Hepatic stellate cell (primary cell): ENCODE measurements at regions not wholly inside any gene's neighbourhood (a gene's known extent, or its start where the extent isn't known, plus 50 kb on each side); places are given as distances from the start of the nearest gene placed in this dataset.

Experiments
- DNase-seq: peaks from one replicate; pipeline ENCODE4 v3.0.0; 2011; ENCODE audit warnings: low spot score

DNA sequence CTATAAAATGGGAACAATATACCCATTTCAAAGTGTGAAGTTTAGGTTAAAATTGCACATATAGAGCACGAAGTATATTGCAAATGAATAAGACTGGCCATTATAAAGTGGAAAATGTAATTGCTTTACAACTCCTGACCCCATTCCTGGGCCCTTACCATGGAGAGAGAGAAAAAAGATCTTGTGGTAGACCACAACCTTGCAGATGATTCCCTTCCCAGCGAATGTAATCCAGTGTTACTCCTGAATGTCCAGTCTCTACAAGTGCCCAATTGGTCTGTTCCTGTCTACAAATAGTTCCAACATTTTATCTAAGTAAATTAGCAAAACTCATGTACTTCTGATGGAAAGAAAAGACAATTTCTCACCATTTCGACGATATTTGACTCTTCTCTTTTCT, 184.1 kb upstream of the LNX1 start:
- no peak for DNase-seq

DNA sequence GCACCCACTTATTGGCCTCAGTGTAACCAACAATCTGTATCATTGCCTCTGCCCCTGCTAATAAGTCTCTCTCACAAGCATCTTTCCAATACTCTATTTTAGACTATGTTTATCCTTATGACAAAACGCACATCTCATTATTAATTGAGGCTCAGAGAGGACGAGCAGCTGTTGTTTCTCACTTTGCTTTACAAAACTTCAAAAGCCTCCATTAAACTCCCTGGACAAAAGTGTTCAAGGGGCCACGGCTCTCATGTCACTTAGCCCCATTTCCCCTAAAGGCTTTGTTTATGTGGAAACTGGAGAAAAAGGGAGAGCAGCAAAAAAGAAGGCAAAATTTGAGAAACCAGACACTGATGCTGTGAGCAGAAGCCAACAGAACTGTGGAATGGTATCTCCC, 180.0 kb upstream of the LNX1 start:
- no peak for DNase-seq

DNA sequence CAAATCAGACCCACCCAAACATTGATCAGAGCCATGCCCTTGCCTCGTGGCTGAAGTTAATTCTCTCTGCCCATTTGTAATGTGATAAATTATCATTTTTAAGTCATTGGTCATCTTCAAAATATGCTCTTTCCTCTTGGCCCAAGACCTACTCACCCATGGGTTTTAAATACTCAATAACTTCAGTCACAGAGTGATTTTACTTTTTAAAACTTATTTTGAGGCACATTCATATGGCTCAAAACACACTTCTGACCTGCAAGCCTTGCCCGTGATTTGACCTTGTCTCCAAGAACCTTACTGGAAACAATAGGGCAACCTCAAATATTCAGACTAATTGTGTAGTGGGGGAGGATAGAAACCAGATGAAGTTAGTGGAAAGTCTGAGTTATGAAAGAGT, 176.2 kb upstream of the LNX1 start:
- no peak for DNase-seq

DNA sequence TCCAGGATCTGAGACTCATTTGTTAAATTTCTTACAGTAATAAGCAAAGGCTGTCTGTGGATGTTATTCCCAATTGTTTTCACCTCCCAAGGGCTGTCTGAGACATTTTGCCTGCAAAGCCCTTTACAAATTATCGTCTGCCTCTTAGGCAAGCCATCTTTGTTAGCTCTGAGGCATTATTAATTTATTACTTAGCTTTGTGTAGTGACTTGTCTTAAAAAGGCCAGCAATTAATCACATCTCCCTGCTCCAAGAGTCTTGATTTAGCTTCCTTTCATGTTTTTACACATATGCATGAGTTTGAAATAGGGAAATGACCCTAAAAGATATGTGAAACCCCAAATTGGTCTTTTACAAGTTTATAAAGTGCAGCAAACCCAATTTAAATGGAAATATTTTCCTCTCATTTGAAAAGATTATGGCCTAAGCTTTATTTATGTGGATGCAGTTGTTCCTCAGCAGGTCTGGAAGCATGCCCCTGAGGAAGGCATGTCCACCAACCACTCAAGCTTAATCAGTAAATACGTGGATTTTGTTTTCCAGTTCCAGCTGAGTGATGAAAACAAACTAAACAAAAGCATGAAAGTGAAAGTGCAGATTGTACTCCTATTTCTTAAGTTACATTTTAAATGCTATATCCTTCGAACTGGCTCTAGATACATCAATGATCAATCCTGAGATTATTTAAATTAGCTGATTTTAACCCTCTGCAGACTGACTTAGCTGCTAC, 173.6 kb upstream of the LNX1 start:
- no peak for DNase-seq

DNA sequence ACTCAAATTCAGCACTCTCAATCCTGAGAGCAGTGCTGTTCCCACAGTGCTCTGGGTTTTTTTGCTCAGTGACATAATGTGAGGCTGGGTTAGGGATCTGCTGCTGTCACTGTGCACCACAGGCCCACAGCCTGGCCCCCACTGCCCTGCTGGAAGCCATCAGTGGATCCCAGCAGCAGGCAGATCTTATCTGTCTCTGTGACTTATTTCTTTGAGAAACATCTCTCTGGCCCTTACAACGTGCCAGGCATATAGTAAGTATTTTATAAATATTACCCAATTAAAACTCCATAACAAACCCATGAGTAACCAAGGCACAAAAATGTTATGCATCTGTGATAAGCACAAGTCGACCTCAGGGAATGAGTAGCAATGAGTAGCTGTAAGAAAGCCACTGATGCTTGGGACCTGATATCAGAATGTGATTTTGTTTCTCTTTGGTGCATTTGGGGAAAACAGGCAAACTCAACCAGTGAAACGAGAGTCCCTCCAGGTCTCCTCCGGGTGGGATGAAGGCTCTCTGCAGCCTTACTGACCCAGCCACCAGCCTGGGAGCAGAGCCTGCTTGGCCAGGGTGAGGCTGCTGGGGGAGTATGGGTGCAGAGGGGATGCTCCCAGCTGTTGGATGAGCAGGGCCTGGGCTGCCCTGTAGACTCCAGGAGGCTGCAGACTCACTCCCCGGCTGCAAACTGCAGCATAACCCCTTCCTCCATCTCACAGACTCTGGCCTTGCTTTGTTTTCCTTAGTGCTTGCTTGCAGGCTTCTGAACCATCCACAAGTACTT, 172.7 kb upstream of the LNX1 start:
- DNase-seq: peak; percentile 72

DNA sequence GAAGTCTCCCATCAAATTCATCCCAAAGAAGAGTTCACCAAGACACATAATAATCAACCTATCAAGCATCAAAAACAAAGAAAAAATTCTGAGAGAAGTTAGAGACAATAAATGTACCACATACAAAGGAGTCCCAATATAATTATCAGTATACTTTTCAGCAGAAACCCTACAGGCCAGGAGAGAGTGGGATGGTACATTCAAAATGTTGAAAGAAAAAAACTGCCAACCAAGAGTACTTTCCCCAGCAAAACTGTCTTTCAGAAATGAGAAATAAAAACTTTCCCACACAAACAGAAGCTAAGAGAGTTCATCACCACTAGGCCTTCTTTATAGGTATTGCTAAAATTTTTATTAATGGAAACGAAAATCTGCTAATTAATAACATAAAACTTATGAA, 164.4 kb upstream of the LNX1 start:
- no peak for DNase-seq

DNA sequence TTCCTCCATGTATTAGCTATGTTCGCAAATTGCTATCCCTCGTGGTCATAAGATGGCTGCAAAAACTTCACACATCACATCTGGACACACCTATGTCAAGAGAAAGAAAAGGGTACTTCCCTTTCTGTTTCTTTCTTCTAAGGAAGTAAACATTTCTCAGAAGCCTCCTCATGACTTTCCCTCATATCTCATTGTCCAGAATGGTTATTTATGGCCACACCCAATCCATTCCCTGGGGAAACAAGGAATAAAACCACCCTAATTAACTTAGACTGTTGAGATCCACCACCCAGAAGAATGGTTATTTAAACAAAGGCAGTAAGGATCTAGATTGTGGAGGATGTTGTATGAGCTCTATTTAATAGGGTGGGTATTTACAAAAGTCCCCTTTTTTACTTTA, 160.8 kb upstream of the LNX1 start:
- DNase-seq: no peak

DNA sequence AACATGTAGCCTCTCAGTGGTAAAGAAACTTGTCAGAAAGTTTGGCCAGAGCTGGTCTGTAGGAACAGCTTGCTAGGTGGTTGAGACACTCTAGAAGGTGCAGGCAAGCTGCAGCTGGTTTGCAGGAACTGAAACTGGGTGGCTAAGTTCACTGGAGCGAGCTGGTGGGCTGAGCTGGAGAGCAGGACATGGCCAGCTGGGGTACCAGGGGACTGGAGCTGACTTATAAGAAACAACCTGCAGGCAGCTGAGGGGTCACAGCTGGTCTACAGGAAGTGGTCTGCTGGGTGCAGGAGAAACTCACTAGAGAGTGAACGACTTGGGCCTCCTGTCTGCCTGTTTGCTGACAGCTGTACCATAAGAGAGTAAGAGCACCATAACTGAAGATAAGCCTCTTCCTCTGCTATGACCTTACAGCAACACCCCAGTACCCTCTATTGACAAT, 157.1 kb upstream of the LNX1 start:
- no peak for DNase-seq

DNA sequence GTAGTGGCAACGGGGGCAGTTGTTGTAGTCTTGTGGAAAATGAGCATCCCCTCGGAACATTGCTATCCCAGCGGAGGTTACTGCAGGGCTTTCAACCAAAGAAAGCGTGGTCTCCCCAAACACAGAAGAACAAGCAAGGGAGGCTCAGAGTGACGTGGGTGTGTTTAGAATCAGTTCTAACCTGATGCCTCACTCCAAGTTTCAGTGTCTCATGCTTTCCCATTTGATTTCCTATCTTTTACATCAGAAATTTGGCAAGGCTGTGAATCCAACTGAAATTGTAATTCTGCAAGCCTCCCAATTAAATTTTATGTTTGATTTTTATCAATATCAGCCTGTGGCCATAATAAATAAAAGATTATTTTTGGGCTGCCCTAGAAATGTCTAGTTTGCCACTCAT, 156.1 kb upstream of the LNX1 start:
- no peak for DNase-seq

DNA sequence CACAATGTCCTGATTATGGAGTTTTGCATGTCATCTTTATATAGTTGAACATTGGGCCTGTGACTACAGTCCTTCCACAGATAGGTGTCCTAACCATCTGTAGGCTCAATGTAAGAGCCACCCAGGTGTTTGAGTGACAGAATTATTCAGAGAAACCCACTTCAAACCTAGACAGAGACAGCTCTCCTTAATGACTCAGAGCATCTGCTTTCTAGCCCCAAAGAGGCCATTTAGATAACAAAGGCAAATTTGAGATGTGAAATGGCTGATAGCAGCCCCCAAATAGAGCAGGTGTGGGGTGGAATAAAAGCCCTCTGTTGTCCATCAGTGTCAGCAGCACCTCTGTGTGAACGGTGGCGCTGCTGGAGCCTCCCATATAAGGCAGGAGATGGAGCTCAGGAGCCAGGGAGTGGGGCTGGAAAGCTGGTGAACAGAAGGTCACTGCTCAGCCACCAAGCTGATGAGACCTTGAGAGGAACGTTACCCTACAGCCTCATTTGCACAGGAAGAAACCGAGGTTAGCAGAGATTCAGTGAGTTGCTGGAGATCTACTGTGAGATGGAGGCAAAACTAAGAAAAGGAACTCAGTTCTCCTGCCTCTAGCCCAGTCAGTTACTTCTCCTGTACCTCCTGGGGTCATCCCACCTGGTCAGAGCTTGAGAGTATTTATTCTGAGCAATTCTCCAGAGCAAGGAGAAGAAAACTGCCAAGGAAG, 153.3 kb upstream of the LNX1 start:
- no peak for DNase-seq

DNA sequence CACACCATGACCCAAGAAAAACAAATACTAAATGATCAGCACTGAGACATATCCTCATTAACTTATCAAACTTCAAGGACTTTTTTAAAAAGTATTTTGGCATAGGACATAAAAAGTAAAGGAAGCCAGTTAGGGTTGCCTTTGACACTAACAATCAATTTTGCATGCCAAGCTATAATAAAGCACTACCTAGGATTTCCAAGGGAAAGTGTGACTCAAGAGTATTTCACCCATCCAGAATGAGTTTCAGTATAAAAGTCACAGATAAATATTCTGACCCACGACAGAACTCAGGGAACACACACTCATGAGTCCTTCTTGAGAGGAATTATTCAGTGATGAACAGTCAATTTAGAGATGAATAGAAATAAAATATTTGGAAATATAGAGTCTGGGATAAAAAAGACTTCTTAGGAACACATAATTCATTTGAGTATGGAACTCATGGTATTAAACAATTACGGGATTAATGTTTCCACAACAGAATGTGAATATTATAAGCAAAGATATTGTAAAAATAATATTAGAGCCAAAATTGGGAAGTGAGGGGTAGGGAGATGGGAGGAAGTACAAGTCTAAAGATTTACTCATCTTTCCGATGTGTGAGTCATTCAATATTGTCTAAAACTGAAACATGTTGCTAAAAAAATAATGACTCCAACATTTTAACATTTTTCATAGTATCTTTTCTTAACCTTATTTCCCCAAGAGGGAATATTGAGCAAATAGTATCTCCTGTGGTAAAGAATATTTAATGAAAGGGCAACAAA, 143.5 kb upstream of the LNX1 start:
- DNase-seq: no peak

DNA sequence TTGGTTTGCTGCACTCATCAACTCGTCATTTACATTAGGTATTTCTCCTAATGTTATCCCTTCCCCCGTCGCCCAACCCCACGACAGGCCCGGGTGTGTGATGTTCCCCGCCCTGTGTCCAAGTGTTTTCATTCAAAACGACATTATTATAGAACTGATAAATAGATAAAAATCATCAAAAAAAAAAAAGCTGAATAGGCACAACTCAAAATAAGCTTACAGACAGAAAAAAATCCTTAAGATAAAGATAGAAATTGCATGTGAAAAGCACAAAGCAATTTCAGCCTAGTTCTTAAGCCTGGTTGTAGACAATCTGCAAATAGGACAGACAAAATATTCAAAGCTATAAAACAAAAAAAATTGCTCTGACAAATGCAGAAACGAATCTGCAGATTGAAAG, 142.9 kb upstream of the LNX1 start:
- DNase-seq: no peak

DNA sequence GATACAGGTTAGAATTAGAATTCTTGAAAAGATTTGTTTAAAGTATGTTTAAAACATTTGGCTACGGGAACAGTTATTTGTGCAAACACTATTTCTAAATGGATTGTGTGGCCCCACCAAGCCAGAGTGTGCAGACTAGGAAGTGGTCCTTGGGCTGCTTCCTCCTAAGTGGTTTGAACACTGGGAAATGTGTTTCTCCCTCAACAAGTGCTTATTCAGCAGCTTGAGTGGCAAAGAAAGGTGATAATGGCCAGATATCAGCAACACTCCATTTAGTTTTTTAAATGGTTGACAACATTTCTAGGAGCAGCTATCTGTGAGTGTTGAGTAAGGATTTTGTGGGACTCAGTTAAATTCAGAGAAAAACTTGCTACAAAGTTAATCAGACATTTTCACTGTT, 141.4 kb upstream of the LNX1 start:
- DNase-seq: no peak

DNA sequence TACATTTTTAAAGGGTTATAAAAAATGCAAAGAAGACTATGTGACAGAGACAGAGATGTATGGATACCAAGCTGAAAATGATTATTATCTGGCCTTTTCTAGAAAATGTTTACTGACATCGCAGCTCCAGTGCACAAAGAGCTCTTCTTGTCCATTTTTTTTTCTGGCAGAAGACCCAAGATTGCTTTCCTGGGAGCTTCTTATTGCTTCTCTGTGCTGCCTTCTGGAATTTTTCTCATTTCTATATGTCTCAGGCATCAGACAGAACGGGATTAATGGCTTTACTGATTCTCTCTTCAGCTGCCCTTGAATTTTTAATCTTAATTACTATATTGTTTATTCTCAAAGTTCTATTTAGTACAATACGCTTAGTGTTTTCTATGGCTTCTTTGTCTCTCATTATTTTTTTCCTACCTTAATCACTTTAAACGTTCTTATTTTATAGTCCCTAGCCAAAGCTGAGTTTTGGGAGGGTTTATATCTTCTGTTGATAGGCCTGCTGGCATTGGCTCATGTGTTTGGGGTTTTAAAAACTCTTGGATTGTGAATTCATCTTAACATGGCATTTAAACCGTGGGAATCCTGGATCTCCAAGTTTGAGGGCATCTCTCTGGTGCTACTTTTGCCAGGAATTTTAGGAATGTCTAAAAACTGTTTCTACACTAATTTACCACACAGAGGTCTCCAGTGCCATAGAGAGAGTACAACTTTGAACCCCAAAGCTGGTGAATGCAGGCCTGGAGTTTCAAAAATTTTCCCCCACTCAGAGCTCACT, 138.9 kb upstream of the LNX1 start:
- no peak for DNase-seq

DNA sequence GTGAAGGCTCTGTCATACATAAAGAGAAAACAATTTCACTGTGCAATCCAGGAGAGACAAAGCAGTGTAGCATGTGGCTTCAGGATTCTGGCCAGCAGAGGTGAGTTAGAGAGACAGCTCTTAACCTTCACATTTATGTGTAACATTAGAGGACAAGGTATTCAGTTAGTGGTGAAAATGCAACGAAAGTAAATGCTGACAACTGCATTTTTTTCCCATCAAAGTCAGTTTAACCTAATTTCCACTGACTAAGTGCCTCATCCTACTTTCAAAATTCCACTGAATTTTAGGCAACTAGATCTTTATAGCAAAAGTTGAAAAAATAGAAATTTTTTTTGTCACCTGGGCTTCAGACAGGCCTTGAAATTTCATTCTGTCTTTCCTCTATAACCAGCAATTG, 130.8 kb upstream of the LNX1 start:
- DNase-seq: no peak

DNA sequence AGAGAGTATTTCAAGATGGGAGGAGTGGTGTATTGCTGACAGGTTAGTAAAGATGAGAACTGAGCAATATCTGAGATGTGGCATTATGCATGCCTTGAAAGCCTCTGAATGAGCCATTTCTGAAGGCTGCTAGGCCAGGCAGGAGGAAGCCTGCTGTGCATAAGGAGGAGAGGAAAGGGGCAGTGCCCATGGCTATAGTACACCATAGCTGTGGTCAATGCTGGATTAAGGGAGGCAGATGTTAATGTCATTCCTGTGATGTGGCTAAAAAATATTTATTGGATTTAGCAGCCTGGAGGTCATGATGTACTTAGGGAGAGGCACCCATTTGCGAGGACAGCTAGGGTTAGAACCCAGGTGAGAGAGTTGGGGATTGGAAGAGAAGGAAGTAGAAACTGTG, 130.0 kb upstream of the LNX1 start:
- no peak for DNase-seq

DNA sequence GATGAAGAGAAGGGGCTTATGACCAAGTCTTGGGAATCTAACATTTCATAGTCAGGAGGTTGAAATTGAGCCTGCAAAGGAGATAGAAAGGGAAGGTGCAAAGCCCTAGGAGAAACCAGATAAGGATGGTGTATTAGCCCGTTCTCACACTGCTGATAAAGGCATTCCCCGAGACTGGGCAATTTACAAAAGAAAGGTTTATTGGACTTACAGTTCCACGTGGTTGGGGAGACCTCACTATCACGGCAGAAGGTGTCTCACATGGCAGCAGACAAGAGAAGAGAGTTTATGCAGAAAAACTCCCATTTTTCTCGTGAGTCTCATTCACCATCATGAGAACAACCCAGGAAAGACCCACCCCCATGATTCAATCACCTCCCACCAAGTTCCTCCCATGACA, 129.5 kb upstream of the LNX1 start:
- no peak for DNase-seq

DNA sequence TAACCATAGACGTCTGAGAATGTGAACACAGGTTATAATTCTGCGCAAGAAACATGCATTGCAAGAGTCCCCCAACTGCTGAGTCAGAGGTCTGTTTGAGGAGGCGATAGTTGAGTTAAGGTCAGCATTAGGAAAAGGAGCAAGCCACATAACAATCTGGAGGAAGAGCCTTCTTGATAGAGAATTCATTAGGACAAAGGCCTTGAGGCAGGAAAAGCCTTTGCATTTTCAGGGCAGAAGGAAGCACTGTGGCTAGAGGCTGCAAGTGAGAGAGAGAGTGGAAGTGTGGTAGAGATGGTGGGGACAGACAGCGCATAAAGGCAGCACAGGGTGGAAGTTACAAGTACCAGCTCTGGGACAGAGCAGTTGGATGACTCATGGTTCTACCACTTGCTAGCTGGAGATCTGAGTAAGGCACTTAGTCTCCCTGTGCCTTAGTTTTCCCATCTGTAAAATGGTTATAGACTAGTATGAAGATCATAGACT, 125.8 kb upstream of the LNX1 start:
- DNase-seq: no peak

DNA sequence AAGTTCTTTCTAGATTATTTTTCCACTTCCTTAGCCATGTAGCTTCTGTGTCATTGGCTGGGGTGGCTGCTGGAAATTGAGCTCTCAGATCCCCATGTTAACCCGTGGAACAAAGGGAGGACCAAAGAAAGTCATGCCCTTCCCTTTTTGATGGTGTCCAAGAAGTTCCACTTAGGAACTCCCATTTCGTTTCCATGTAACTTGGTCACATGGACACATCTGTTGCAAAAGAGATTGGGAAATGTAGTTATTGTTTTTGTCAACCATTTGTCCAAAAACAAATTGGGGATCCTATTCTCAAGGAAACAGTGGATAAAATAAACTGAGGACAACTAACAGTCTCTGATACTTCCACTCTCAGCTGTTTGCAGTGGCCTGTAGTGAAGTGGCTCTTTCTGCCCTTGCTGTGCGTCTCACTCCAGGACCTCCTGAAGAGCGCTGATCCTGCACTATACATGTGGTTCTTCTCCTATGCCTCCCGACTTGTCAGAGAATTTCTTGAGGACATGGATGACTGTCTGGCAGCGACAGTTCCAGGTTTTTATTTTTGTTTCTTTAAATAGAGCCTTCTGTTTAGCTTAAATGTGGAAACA, 125.3 kb upstream of the LNX1 start:
- no peak for DNase-seq

DNA sequence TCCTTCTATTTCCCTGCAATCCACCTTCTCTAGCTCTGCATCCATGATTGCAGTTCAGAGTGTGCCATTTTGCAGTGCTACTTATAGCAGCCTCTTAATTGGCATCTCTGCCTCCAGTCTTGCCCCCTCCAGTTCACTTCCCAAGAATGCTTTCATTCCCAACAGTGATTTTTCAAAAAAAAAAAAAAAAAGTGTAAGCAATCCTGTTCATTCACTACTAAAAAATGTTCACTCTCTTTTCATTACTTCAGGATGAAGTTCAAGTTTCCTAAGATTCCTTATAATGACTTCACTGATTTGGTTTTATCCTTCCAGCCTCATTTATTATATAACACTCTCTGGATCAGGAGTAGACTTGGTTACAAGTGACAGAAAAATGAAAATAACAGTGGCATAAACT, 124.7 kb upstream of the LNX1 start:
- DNase-seq: no peak
